WTC11 (cell line): ENCODE measurements at regions not wholly inside any gene's neighbourhood (a gene's known extent, or its start where the extent isn't known, plus 50 kb on each side); places are given as distances from the start of the nearest gene placed in this dataset.

Experiments
- CTCF ChIP-seq: fragments of 200-600 bp; IDR thresholded peaks from 2 replicates; pipeline ENCODE4 v1.8.0; 2022; ENCODE audit warnings: antibody characterized with exemption
- IRF2 ChIP-seq: sonication (generic); formaldehyde crosslinking; IDR thresholded peaks from 2 replicates; pipeline ENCODE4 v1.8.0; 2022; ENCODE audit warnings: low read depth, missing genetic modification reagents, borderline replicate concordance
- USF1 ChIP-seq: sonication (generic); formaldehyde crosslinking; IDR thresholded peaks from 2 replicates; pipeline ENCODE4 v1.8.0; 2022; ENCODE audit warnings: mild to moderate bottlenecking, missing genetic modification reagents
- ZNF317 ChIP-seq: sonication (generic); formaldehyde crosslinking; IDR thresholded peaks from 2 replicates; pipeline ENCODE4 v1.8.1; 2023; ENCODE audit warnings: low read depth, mild to moderate bottlenecking, moderate library complexity, missing genetic modification reagents, borderline replicate concordance

- no peak for TF ChIP-seq IRF2 (CRISPR knock-in tag)
- TF ChIP-seq USF1 (CRISPR knock-in tag): no peak
- no peak for TF ChIP-seq ZNF317 (CRISPR knock-in tag)
- TF ChIP-seq CTCF: no peak
Observed at GRCh38 chr7:33706186-33706585, 199.2 kb upstream of the BMPER start.
